ENCODE measurements at regions not wholly inside any gene's neighbourhood (a gene's known extent, or its start where the extent isn't known, plus 50 kb on each side); places are given as distances from the start of the nearest gene placed in this dataset.

- TF ChIP-seq SUZ12 (IDR thresholded peaks at IDR 0.05; ENCODE audit: extremely low read depth, insufficient read depth, insufficient read length), result no peak
- TF ChIP-seq YY1 (IDR thresholded peaks at IDR 0.05; ENCODE audit: insufficient read depth, insufficient read length), result no peak
Measured at GRCh38 chr11:69350596-69350995, 56.6 kb downstream of the MYEOV start.

Data from NT2/D1 (cell line).